K562 (cell line): ENCODE measurements at regions not wholly inside any gene's neighbourhood (a gene's known extent, or its start where the extent isn't known, plus 50 kb on each side); places are given as distances from the start of the nearest gene placed in this dataset.
A peak's percentile ranks its signal among the peaks of the same experiment; 100 is the strongest.

Source experiments
- ASH1L ChIP-seq: fragments of 450-650 bp; IDR thresholded peaks from 2 replicates; pipeline ENCODE4 v1.6.1; 2018; ENCODE audit warnings: borderline replicate concordance, mild to moderate bottlenecking, low read depth; ENCODE audit not compliant: partially characterized antibody
- CBFA2T3 ChIP-seq: fragments of 450-650 bp; IDR thresholded peaks from 2 replicates; pipeline ENCODE4 v1.6.1; 2017
- CBX8 ChIP-seq: fragments of 200-600 bp; sonication (generic); IDR thresholded peaks from 2 replicates; pipeline ENCODE4 v1.6.1; 2012; ENCODE audit warnings: borderline replicate concordance, mixed run types, low read depth, mild to moderate bottlenecking, moderate library complexity, mixed read lengths, low read length, control low read depth, inconsistent platforms; ENCODE audit not compliant: poor library complexity, severe bottlenecking; ENCODE audit errors: extremely low read depth
- E2F1 ChIP-seq: sonication (generic); formaldehyde crosslinking; IDR thresholded peaks from 2 replicates; pipeline ENCODE4 v1.8.1; 2023; ENCODE audit warnings: mild to moderate bottlenecking, missing genetic modification reagents, moderate library complexity
- ESRRA ChIP-seq: fragments of 450-650 bp; IDR thresholded peaks from 2 replicates; pipeline ENCODE4 v1.6.1; 2014; ENCODE audit warnings: low read depth, mild to moderate bottlenecking, moderate library complexity, borderline replicate concordance
- ETS2 ChIP-seq: IDR thresholded peaks from 2 replicates; pipeline ENCODE4 v1.6.1; 2016; ENCODE audit warnings: borderline replicate concordance, missing genetic modification characterization, mild to moderate bottlenecking, moderate library complexity, missing compliant biosample characterization; ENCODE audit not compliant: poor library complexity, severe bottlenecking
- IRF9 ChIP-seq: fragments of 450-650 bp; IDR thresholded peaks from 2 replicates; pipeline ENCODE4 v1.6.1; 2016; ENCODE audit warnings: missing biosample characterization, missing genetic modification characterization
- LEF1 ChIP-seq: fragments of 450-650 bp; IDR thresholded peaks from 2 replicates; pipeline ENCODE4 v1.6.1; 2016; ENCODE audit warnings: mild to moderate bottlenecking
- MYBL2 ChIP-seq, 2 experiments: fragments of 450-650 bp in 1 of 2; sonication (generic) in 1 of 2; formaldehyde crosslinking in 1 of 2; IDR thresholded peaks; 2 replicates each; pipeline versions ENCODE4 v1.6.1 to v1.8.1; 2017 to 2022; ENCODE audit warnings: borderline replicate concordance in 1 of 2, inconsistent platforms in 1 of 2, low read depth in 1 of 2, mild to moderate bottlenecking in 1 of 2, missing genetic modification reagents in 1 of 2, moderate library complexity in 1 of 2
- NUFIP1 ChIP-seq: fragments of 450-650 bp; IDR thresholded peaks from 2 replicates; pipeline ENCODE4 v1.6.1; 2018; ENCODE audit not compliant: partially characterized antibody
- POLR3G ChIP-seq: IDR thresholded peaks from 2 replicates; pipeline ENCODE4 v1.6.1; 2011; ENCODE audit not compliant: insufficient read length, insufficient replicate concordance; ENCODE audit errors: extremely low read depth
- TCF3 ChIP-seq: sonication (generic); formaldehyde crosslinking; IDR thresholded peaks from 2 replicates; pipeline ENCODE4 v1.4.0; 2020; ENCODE audit warnings: mild to moderate bottlenecking, missing genetic modification reagents
- TCF7 ChIP-seq: sonication (generic); IDR thresholded peaks from 2 replicates; pipeline ENCODE4 v1.6.1; 2016; ENCODE audit warnings: antibody characterized with exemption, borderline replicate concordance
- TFAM ChIP-seq: fragments of 250-450 bp; sonication (Bioruptor Pico); conservative IDR thresholded peaks from 2 replicates; pipeline ENCODE4 v1.5.0; 2021; ENCODE audit warnings: mild to moderate bottlenecking, moderate library complexity
- ZKSCAN8 ChIP-seq: fragments of 200-800 bp; sonication (Bioruptor generic); IDR thresholded peaks from 2 replicates; pipeline ENCODE4 v1.6.1; 2016; ENCODE audit warnings: missing genetic modification characterization, missing compliant biosample characterization
- ZNF232 ChIP-seq: sonication (generic); formaldehyde crosslinking; IDR thresholded peaks from 2 replicates; pipeline ENCODE4 v1.8.0; 2022; ENCODE audit warnings: mild to moderate bottlenecking, missing genetic modification reagents
- ZNF253 ChIP-seq: fragments of 250-450 bp; sonication (Bioruptor Pico); conservative IDR thresholded peaks from 2 replicates; pipeline ENCODE4 v1.6.1; 2021; ENCODE audit warnings: mild to moderate bottlenecking
- ZNF384 ChIP-seq: IDR thresholded peaks from 2 replicates; pipeline ENCODE4 v1.6.1; 2012; ENCODE audit warnings: low read depth, low read length, improper control_type of control experiment
- ZNF584 ChIP-seq: fragments of 200-800 bp; sonication (Bioruptor generic); IDR thresholded peaks from 2 replicates; pipeline ENCODE4 v1.6.1; 2016; ENCODE audit warnings: low read depth, mild to moderate bottlenecking, missing genetic modification characterization, missing compliant biosample characterization
- TF ChIP-seq, protein P1 (sequence below), 2 experiments: fragments of 150-350 bp in 1 of 2; IDR thresholded peaks; 2 replicates each; pipeline ENCODE4 v1.6.1; 2012 to 2016; ENCODE audit warnings: low read depth in 2 of 2, low read length in 2 of 2, mild to moderate bottlenecking in 1 of 2, moderate library complexity in 1 of 2
- TF ChIP-seq, protein P2 (sequence below), 2 experiments: IDR thresholded peaks; 2 replicates each; pipeline ENCODE4 v1.6.1; 2011; ENCODE audit warnings: borderline replicate concordance in 1 of 2, control low read depth in 1 of 2, low read depth in 1 of 2, low read length in 1 of 2, mild to moderate bottlenecking in 1 of 2, mixed read lengths in 1 of 2, moderate library complexity in 1 of 2; ENCODE audit not compliant: insufficient read depth in 1 of 2, insufficient read length in 1 of 2, poor library complexity in 1 of 2, severe bottlenecking in 1 of 2; ENCODE audit errors: extremely low read depth in 1 of 2

DNA sequence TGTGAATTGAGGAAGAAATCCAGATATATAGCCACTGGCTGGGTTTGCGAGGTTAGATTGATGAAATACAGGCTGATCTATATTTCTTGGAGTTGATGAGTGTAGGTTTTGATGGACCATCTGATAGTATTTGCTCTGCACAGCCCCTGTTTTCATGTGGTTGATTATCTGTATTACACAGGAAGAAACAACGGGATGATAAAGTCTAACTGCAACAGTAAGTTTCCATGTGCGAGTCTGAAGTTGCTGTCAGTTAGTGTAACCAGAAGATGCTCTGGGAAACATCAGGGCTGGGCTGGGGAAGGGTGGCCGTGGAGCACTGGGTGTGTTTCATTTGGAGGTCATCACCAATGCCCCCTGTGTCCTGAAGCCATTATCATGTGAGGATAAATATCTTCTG, 148.4 kb upstream of the SFRP2 start (continued):
- TF ChIP-seq TFAM (CRISPR knock-in tag): no peak
- peak; percentile 92; the same call in 1 of the 2 replicates for TF ChIP-seq TCF7
- TF ChIP-seq CBX8: no peak
- TF ChIP-seq E2F1: no peak
- TF ChIP-seq ASH1L: no peak
- TF ChIP-seq, protein P1, sequence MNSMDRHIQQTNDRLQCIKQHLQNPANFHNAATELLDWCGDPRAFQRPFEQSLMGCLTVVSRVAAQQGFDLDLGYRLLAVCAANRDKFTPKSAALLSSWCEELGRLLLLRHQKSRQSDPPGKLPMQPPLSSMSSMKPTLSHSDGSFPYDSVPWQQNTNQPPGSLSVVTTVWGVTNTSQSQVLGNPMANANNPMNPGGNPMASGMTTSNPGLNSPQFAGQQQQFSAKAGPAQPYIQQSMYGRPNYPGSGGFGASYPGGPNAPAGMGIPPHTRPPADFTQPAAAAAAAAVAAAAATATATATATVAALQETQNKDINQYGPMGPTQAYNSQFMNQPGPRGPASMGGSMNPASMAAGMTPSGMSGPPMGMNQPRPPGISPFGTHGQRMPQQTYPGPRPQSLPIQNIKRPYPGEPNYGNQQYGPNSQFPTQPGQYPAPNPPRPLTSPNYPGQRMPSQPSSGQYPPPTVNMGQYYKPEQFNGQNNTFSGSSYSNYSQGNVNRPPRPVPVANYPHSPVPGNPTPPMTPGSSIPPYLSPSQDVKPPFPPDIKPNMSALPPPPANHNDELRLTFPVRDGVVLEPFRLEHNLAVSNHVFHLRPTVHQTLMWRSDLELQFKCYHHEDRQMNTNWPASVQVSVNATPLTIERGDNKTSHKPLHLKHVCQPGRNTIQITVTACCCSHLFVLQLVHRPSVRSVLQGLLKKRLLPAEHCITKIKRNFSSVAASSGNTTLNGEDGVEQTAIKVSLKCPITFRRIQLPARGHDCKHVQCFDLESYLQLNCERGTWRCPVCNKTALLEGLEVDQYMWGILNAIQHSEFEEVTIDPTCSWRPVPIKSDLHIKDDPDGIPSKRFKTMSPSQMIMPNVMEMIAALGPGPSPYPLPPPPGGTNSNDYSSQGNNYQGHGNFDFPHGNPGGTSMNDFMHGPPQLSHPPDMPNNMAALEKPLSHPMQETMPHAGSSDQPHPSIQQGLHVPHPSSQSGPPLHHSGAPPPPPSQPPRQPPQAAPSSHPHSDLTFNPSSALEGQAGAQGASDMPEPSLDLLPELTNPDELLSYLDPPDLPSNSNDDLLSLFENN (IDR thresholded peaks at IDR 0.05; ENCODE audit: low read depth in 2 of 2, low read length in 2 of 2): no peak
- TF ChIP-seq, protein P2, sequence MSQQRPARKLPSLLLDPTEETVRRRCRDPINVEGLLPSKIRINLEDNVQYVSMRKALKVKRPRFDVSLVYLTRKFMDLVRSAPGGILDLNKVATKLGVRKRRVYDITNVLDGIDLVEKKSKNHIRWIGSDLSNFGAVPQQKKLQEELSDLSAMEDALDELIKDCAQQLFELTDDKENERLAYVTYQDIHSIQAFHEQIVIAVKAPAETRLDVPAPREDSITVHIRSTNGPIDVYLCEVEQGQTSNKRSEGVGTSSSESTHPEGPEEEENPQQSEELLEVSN (IDR thresholded peaks at IDR 0.05; ENCODE audit: borderline replicate concordance in 1 of 2, extremely low read depth in 1 of 2, insufficient read depth in 1 of 2, insufficient read length in 1 of 2, low read depth in 1 of 2, low read length in 1 of 2, poor library complexity in 1 of 2, severe bottlenecking in 1 of 2): no peak
- peak; percentile 39; the same call in 1 of the 2 replicates for TF ChIP-seq CBFA2T3
- TF ChIP-seq ZNF232 (CRISPR knock-in tag): no peak
- no peak for TF ChIP-seq ZNF384
- TF ChIP-seq ZKSCAN8 (CRISPR knock-in tag): no peak
- peak; percentile 20; the same call in 1 of the 2 replicates for TF ChIP-seq ESRRA
- no peak for TF ChIP-seq NUFIP1
- no peak for TF ChIP-seq TCF3 (CRISPR knock-in tag)
- no peak for TF ChIP-seq ZNF584 (CRISPR knock-in tag)
- no peak for TF ChIP-seq ZNF253
- no peak for TF ChIP-seq ETS2 (tag)
- TF ChIP-seq MYBL2 (IDR thresholded peaks at IDR 0.05; ENCODE audit: low read depth): no peak
- TF ChIP-seq MYBL2 (CRISPR knock-in tag; IDR thresholded peaks at IDR 0.05; ENCODE audit: borderline replicate concordance): no peak
- TF ChIP-seq IRF9 (tag): no peak
- TF ChIP-seq LEF1: no peak
- no peak for TF ChIP-seq POLR3G
